Endothelial cell of umbilical vein (primary cell): ENCODE measurements at regions not wholly inside any gene's neighbourhood (a gene's known extent, or its start where the extent isn't known, plus 50 kb on each side); places are given as distances from the start of the nearest gene placed in this dataset.
A peak's percentile ranks its signal among the peaks of the same experiment; 100 is the strongest.

Source experiments
- BruUV-seq: library from RNA; stranded (reverse); fragments of 400-500 nt; replicated peaks from 2 replicates; lab custom pipeline; 2021; lab: Mats Ljungman, UMichigan
- CTCF ChIA-PET: fragments of 300-600, 350-600 bp; sonication (Branson Sonifier 250); formaldehyde crosslinking; loops from one replicate; lab custom pipeline; 2021; ENCODE audit warnings: antibody characterized with exemption, inconsistent platforms; lab: Charles Lee
- POLR2A ChIA-PET: fragments of 300-600, 350-600 bp; sonication (Branson Sonifier 250); formaldehyde crosslinking; loops from one replicate; lab custom pipeline; 2021; ENCODE audit warnings: antibody characterized with exemption, inconsistent platforms; lab: Charles Lee
- DNase-seq: peaks from one replicate; pipeline ENCODE4 v3.0.0-alpha.2; 2011; ENCODE audit warnings: low read depth, low spot score
- FAIRE-seq: peaks from 2 replicates; lab custom pipeline; 2011; peaks lifted over from hg19 to GRCh38; lab: Jason Lieb, UNC
- H2AFZ ChIP-seq: 2 replicates; pipeline ENCODE4 v1.6.0; 2012; ENCODE audit warnings: low read depth, low read length, control low read depth, inconsistent platforms
- H3K27ac ChIP-seq: 2 replicates; pipeline ENCODE4 v1.5.1; 2011; ENCODE audit warnings: low read depth, mild to moderate bottlenecking, control low read depth, low read length, moderate library complexity; ENCODE audit not compliant: insufficient read depth
- H3K27me3 ChIP-seq, 2 experiments: 2 replicates each; pipeline versions ENCODE4 v1.6.0 to v1.6.1; 2011; ENCODE audit warnings: low read length in 2 of 2, mixed read lengths in 1 of 2; ENCODE audit not compliant: control insufficient read depth in 2 of 2, insufficient read depth in 2 of 2
- H3K36me3 ChIP-seq, 2 experiments: 2 replicates in 1 of 2; 3 replicates in 1 of 2; pipeline ENCODE4 v1.5.1; 2011; ENCODE audit warnings: low read length in 2 of 2, mild to moderate bottlenecking in 1 of 2, moderate library complexity in 1 of 2; ENCODE audit not compliant: control insufficient read depth in 2 of 2, insufficient read depth in 2 of 2; ENCODE audit errors: extremely low read depth in 1 of 2
- H3K4me1 ChIP-seq: 3 replicates; pipeline ENCODE4 v1.5.1; 2011; ENCODE audit warnings: mild to moderate bottlenecking, low read length; ENCODE audit not compliant: control insufficient read depth, insufficient read depth; ENCODE audit errors: extremely low read depth
- H3K4me2 ChIP-seq: 2 replicates; pipeline ENCODE4 v1.6.1; 2011; ENCODE audit warnings: low read length, control low read depth, mixed read lengths; ENCODE audit not compliant: insufficient read depth
- H3K4me3 ChIP-seq, 3 experiments: fragments of 200-600 bp in 1 of 3; sonication (generic), shearing (Covaris generic) in 1 of 3; replicated peaks in 1 of 3; 2 replicates each; pipeline ENCODE4 v1.5.1; 2011 to 2016; ENCODE audit warnings: control low read depth in 3 of 3, low read length in 3 of 3, mild to moderate bottlenecking in 2 of 3, inconsistent platforms in 1 of 3, low read depth in 1 of 3, moderate library complexity in 1 of 3; ENCODE audit not compliant: insufficient read depth in 1 of 3
- H3K79me2 ChIP-seq: 2 replicates; pipeline ENCODE4 v1.6.0; 2012; ENCODE audit warnings: low read length, inconsistent platforms; ENCODE audit not compliant: control insufficient read depth, insufficient read depth
- H3K9ac ChIP-seq: replicated peaks from 2 replicates; pipeline ENCODE3; 2011; ENCODE audit warnings: low read length, control low read depth; ENCODE audit not compliant: insufficient read depth; ENCODE audit errors: extremely low read depth
- H3K9me1 ChIP-seq: replicated peaks from 3 replicates; pipeline ENCODE4 v1.6.0; 2011; ENCODE audit warnings: mild to moderate bottlenecking, low read length; ENCODE audit not compliant: control insufficient read depth, insufficient read depth; ENCODE audit errors: extremely low read depth
- H3K9me3 ChIP-seq: replicated peaks from 2 replicates; pipeline ENCODE4 v1.5.1; 2012; ENCODE audit warnings: low read length, inconsistent platforms; ENCODE audit not compliant: control insufficient read depth, insufficient read depth
- H4K20me1 ChIP-seq: replicated peaks from 2 replicates; pipeline ENCODE3; 2011; ENCODE audit warnings: mild to moderate bottlenecking, low read length; ENCODE audit not compliant: control insufficient read depth, insufficient read depth; ENCODE audit errors: extremely low read depth
- FOS ChIP-seq: IDR thresholded peaks from 2 replicates; pipeline ENCODE4 v1.6.1; 2011; ENCODE audit warnings: mild to moderate bottlenecking, low read length, moderate library complexity, borderline replicate concordance; ENCODE audit not compliant: insufficient read depth
- GATA2 ChIP-seq: IDR thresholded peaks from 2 replicates; pipeline ENCODE4 v1.7.0; 2011; ENCODE audit warnings: low read depth, mild to moderate bottlenecking, moderate library complexity, mixed read lengths, low read length; ENCODE audit not compliant: insufficient read length, insufficient read depth
- JUN ChIP-seq: IDR thresholded peaks from 2 replicates; pipeline ENCODE4 v1.6.1; 2011; ENCODE audit warnings: borderline replicate concordance, low read depth; ENCODE audit not compliant: insufficient read length, insufficient read depth
- MYC ChIP-seq: IDR thresholded peaks from one replicate; pipeline ENCODE4 v1.6.1; 2011; ENCODE audit warnings: mild to moderate bottlenecking, low read depth, low read length
- POLR2A ChIP-seq: IDR thresholded peaks from 2 replicates; pipeline ENCODE4 v1.6.1; 2012; ENCODE audit warnings: low read depth, mild to moderate bottlenecking, control low read depth, low read length
- POLR2AphosphoS5 ChIP-seq: IDR thresholded peaks from 2 replicates; pipeline ENCODE4 v1.6.1; 2012; ENCODE audit warnings: low read depth, mild to moderate bottlenecking, control low read depth, low read length, moderate library complexity; ENCODE audit not compliant: insufficient read depth
- dilution Hi-C: fragments of 300-500 bp; cut with MboI; formaldehyde crosslinking; loops from one replicate; pipeline ENCODE4 v1.15.0; 2019; ENCODE audit warnings: low sequenced_read_pairs; ENCODE audit not compliant: extremely low pct_ligation_motif_present
- intact Hi-C: fragments of 100-400 bp; cut with micrococcal nuclease; formaldehyde crosslinking; loops from one replicate; pipeline ENCODE4 v1.10.0; 2022
- TF ChIP-seq, protein P1 (sequence below): IDR thresholded peaks from 2 replicates; pipeline ENCODE4 v1.6.1; 2011; ENCODE audit not compliant: insufficient read depth, insufficient read length

DNA sequence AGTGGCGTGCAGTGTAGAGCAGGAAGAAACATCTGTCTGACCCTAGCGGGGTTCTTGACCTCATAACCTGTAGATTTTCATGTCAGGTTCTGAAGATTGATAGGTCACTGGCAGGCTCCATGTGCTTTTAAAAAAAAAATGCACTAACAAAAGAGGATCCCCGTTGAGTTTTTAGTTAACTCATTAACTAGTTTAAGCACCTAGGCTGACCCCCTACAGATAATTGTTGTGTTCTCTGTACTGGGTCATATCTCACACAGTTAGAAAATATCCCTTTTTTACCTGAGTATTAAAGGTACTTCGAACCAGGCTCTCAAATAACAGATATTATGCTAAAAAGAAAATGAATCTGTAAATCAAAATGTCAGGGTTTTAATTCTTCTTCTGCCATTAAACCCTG lies 676.6 kb downstream of the CDH11 start:
- CTCF ChIA-PET, result no interaction called here
- H3K4me1 ChIP-seq, result peaks cover 2% of the 10 kb centered on the region
- dilution Hi-C loops (no loop called here), intact Hi-C loops (no loop called here)
- H3K27ac ChIP-seq, result no peak overlapping the region
- no peaks in the 10 kb centered on the region for H4K20me1 ChIP-seq
- no peak for TF ChIP-seq JUN
- no peaks in the 10 kb centered on the region for H3K27me3 ChIP-seq
- H3K9ac ChIP-seq, result no peak overlapping the region
- no peak for FAIRE-seq
- H3K9me3 ChIP-seq, result no peaks in the 10 kb centered on the region
- H3K4me3 ChIP-seq, result no peak overlapping the region
- DNase-seq, result no peak
- H3K4me2 ChIP-seq, result no peak overlapping the region
- BruUV-seq, result no TSS peak
- no peaks in the 10 kb centered on the region for H3K9me1 ChIP-seq
- H3K36me3 ChIP-seq, result no peaks in the 10 kb centered on the region
- no peak overlapping the region for H2AFZ ChIP-seq
- H3K79me2 ChIP-seq, result no peaks in the 10 kb centered on the region
- POLR2A ChIA-PET, result no interaction called here

DNA sequence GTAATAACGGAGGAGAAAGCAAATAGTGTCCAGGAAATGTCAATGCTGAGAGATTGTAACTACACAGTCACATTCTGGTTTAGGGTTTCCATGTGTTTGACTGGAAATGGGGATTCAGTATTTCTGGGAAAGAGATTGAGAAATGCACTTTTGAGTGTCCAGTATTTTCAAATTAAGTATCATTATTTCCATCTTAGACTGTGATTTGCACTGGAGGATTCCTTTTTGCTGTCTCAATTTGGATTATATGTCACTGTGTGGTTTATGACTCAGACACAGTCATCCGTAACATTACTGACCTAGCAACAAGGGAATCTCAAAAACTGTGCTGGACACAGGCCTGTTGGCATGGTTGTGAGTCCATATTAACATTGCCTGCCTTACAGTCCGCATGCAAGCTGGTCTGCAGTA lies 681.4 kb downstream of the CDH11 start:
- no peak for TF ChIP-seq POLR2A
- TF ChIP-seq MYC, result no peak
- peak; percentile 22 for TF ChIP-seq GATA2
- TF ChIP-seq, protein P1, sequence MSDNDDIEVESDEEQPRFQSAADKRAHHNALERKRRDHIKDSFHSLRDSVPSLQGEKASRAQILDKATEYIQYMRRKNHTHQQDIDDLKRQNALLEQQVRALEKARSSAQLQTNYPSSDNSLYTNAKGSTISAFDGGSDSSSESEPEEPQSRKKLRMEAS, result no peak
- no peak for TF ChIP-seq POLR2AphosphoS5
- peak; percentile 39 for TF ChIP-seq JUN
- peak; percentile 80 for TF ChIP-seq FOS
- Histone ChIP-seq H3K9me1 (no peaks in the 10 kb centered on the region), H3K27ac (no peak overlapping the region), H3K79me2 (no peaks in the 10 kb centered on the region), H3K9ac (no peak overlapping the region), H3K4me2 (no peak overlapping the region), H3K36me3 (no peaks in the 10 kb centered on the region), H3K4me3 (no peak overlapping the region), H4K20me1 (no peaks in the 10 kb centered on the region), H2AFZ (no peak overlapping the region), H3K9me3 (no peaks in the 10 kb centered on the region), H3K27me3 (no peaks in the 10 kb centered on the region), H3K4me1 (peaks cover 5% of the 10 kb centered on the region)
- DNase-seq (peak; percentile 50), FAIRE-seq (peak; percentile 59)
- intact Hi-C loops (no loop called here), dilution Hi-C loops (no loop called here)
- CTCF ChIA-PET, result interaction anchor here (0.7 to 1.0 kb wide), 2 partner anchors 12 to 38 kb away, joined by 3 to 4 read pairs; no protein-coding TSS in a partner anchor
- BruUV-seq, result no TSS peak
- POLR2A ChIA-PET, result no interaction called here
